Endothelial cell (in vitro differentiated cells): ENCODE measurements at regions not wholly inside any gene's neighbourhood (a gene's known extent, or its start where the extent isn't known, plus 50 kb on each side); places are given as distances from the start of the nearest gene placed in this dataset.
"Not testable (repeated sequence)": the region's sequence is repeated elsewhere in the genome, so short reads cannot be mapped to it uniquely, and the experiment has no call there.

Experiments used
- DNase-seq: peaks from one replicate; pipeline ENCODE4 v3.0.0; 2021; ENCODE audit warnings: low spot score
- H3K27ac Mint-ChIP-seq: one replicate; pipeline ENCODE4 v1.8.0; 2021; ENCODE audit warnings: mixed read lengths, inconsistent platforms; ENCODE audit not compliant: unreplicated experiment
- H3K27me3 Mint-ChIP-seq: one replicate; pipeline ENCODE4 v1.8.0; 2021; ENCODE audit warnings: mild to moderate bottlenecking, moderate library complexity, mixed read lengths, inconsistent platforms; ENCODE audit not compliant: unreplicated experiment
- H3K36me3 Mint-ChIP-seq: one replicate; pipeline ENCODE4 v1.8.0; 2021; ENCODE audit warnings: mild to moderate bottlenecking, low read depth, mixed read lengths, inconsistent platforms; ENCODE audit not compliant: unreplicated experiment
- H3K4me1 Mint-ChIP-seq: one replicate; pipeline ENCODE4 v1.8.0; 2021; ENCODE audit warnings: mild to moderate bottlenecking, mixed read lengths, inconsistent platforms; ENCODE audit not compliant: unreplicated experiment
- H3K4me3 Mint-ChIP-seq: one replicate; pipeline ENCODE4 v1.8.0; 2021; ENCODE audit warnings: mild to moderate bottlenecking, mixed read lengths, inconsistent platforms; ENCODE audit not compliant: unreplicated experiment
- H3K9me3 Mint-ChIP-seq: one replicate; pipeline ENCODE4 v1.8.0; 2021; ENCODE audit warnings: mixed read lengths, inconsistent platforms; ENCODE audit not compliant: unreplicated experiment
- TF ChIP-seq, protein P1 (sequence below): fragments of 200-600 bp; sonication (generic); IDR thresholded peaks from one replicate; pipeline ENCODE4 v1.5.0; 2021; ENCODE audit warnings: antibody characterized with exemption; ENCODE audit not compliant: unreplicated experiment

DNA sequence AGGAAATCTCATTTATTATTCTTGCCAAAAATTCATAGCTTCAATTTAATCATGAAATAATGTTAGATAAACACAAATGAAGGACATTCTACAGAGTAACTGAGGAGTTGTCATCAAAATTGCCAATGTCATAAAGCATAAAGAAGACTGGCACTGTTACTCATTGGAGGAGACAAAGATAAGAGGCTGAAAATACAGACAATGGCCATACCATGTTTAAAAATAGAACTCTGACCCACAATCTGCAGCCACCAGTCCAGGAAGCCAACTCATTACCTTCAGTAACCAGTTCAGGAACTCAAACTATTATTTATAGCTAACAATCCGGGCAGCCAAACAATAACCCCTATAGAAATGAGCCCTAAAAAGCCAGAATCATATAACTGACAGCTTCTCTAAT lies 795.6 kb downstream of the TENT5A start:
- no peak for DNase-seq
- Mint-ChIP-seq H3K4me3 (no peak overlapping the region), H3K27ac (no peak overlapping the region), H3K27me3 (no peaks in the 10 kb centered on the region), H3K36me3 (no peaks in the 10 kb centered on the region), H3K9me3 (no peaks in the 10 kb centered on the region), H3K4me1 (peaks cover 6% of the 10 kb centered on the region)
- TF ChIP-seq, protein P1, sequence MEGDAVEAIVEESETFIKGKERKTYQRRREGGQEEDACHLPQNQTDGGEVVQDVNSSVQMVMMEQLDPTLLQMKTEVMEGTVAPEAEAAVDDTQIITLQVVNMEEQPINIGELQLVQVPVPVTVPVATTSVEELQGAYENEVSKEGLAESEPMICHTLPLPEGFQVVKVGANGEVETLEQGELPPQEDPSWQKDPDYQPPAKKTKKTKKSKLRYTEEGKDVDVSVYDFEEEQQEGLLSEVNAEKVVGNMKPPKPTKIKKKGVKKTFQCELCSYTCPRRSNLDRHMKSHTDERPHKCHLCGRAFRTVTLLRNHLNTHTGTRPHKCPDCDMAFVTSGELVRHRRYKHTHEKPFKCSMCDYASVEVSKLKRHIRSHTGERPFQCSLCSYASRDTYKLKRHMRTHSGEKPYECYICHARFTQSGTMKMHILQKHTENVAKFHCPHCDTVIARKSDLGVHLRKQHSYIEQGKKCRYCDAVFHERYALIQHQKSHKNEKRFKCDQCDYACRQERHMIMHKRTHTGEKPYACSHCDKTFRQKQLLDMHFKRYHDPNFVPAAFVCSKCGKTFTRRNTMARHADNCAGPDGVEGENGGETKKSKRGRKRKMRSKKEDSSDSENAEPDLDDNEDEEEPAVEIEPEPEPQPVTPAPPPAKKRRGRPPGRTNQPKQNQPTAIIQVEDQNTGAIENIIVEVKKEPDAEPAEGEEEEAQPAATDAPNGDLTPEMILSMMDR = no peak

GRCh38 chr6:80952479-80952878 lies 800.0 kb downstream of the TENT5A start:
- DNase-seq, H3K36me3 Mint-ChIP-seq, H3K4me1 Mint-ChIP-seq, H3K4me3 Mint-ChIP-seq, H3K9me3 Mint-ChIP-seq, H3K27me3 Mint-ChIP-seq, H3K27ac Mint-ChIP-seq: not testable (repeated sequence)

GRCh38 chr6:80946402-80946801 lies 806.1 kb downstream of the TENT5A start:
- no peaks in the 10 kb centered on the region for H3K36me3 Mint-ChIP-seq
- TF ChIP-seq, protein P1 = no peak
- H3K9me3 Mint-ChIP-seq = no peaks in the 10 kb centered on the region
- no peak overlapping the region for H3K27ac Mint-ChIP-seq
- no peaks in the 10 kb centered on the region for H3K4me1 Mint-ChIP-seq
- no peaks in the 10 kb centered on the region for H3K27me3 Mint-ChIP-seq
- H3K4me3 Mint-ChIP-seq = no peak overlapping the region
- no peak for DNase-seq

DNA sequence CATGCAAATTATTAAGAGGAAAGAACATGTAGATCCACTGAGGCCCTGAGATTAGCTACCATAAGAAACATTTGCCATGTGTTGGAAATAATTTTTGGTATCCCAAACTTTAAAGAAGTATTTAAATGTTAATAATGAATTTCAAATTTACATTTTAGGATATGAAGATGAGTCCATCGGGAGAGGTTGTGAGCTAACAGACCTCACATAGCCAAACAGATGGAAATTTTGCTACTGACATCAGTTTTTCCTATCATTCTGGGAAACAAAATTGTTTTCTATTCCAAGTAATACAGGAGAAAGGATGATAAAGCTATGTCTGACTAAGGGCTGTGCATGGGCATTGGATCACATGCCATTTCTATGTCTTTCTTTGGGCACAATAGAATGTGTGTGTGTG lies 809.6 kb downstream of the TENT5A start:
- DNase-seq = no peak
- Mint-ChIP-seq H3K9me3 (no peaks in the 10 kb centered on the region), H3K27ac (no peak overlapping the region), H3K36me3 (no peaks in the 10 kb centered on the region), H3K4me3 (no peak overlapping the region), H3K4me1 (no peaks in the 10 kb centered on the region), H3K27me3 (no peaks in the 10 kb centered on the region)
- TF ChIP-seq, protein P1 = no peak

- no peak for DNase-seq
- Mint-ChIP-seq H3K4me1 (no peaks in the 10 kb centered on the region), H3K27ac (no peak overlapping the region), H3K27me3 (no peaks in the 10 kb centered on the region), H3K4me3 (no peak overlapping the region), H3K36me3 (no peaks in the 10 kb centered on the region), H3K9me3 (no peaks in the 10 kb centered on the region)
- TF ChIP-seq, protein P1 = no peak
Measured at GRCh38 chr6:80940976-80941375, 811.5 kb downstream of the TENT5A start.

- Mint-ChIP-seq H3K36me3 (no peaks in the 10 kb centered on the region), H3K4me1 (no peaks in the 10 kb centered on the region), H3K27ac (no peak overlapping the region), H3K4me3 (no peak overlapping the region), H3K27me3 (no peaks in the 10 kb centered on the region), H3K9me3 (no peaks in the 10 kb centered on the region)
- TF ChIP-seq, protein P1 = no peak
- DNase-seq = no peak
Measured at GRCh38 chr6:80940571-80940970, 811.9 kb downstream of the TENT5A start.
